Astrocyte (in vitro differentiated cells and primary cell): ENCODE measurements at regions not wholly inside any gene's neighbourhood (a gene's known extent, or its start where the extent isn't known, plus 50 kb on each side); places are given as distances from the start of the nearest gene placed in this dataset.

Source experiments
- EZH2 ChIP-seq: IDR thresholded peaks from 2 replicates; pipeline ENCODE4 v1.6.1; 2012; ENCODE audit warnings: mild to moderate bottlenecking, low read length, inconsistent platforms; ENCODE audit not compliant: insufficient read depth
- TF ChIP-seq, protein P1 (sequence below): IDR thresholded peaks from 2 replicates; pipeline ENCODE4 v1.5.1; 2011; ENCODE audit warnings: low read depth, mild to moderate bottlenecking, inconsistent platforms, low read length, moderate library complexity; ENCODE audit not compliant: insufficient read depth

DNA sequence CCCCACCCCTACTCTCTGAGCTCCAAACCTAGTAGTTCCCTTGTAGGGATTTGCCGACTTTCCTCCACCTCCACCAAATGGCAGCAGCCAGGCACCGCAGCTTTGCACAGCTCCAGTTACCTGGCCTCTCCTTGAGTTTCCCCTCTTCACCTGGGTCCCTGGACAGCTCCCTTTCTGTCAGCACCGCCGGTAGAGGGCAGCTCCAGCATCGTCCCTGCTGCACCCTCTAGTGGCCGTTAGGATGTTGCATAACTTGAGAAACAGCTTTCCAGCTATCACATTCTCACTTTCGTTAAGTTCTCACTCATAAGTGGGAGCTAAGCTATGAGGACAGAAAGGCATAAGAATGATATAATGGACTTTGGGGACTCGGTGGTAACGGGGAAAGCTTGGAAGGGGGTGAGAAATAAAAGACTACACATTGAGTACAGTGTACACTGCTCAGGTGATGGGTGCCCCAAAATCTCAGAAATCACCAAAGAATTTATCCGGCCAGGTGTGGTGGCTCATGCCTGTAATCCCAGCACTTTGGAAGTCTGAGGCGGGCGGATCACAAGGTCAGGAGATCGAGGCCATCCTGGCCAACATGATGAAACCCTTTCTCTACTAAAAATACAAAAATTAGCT, 60.4 kb upstream of the OLFM4 start:
- TF ChIP-seq, protein P1, sequence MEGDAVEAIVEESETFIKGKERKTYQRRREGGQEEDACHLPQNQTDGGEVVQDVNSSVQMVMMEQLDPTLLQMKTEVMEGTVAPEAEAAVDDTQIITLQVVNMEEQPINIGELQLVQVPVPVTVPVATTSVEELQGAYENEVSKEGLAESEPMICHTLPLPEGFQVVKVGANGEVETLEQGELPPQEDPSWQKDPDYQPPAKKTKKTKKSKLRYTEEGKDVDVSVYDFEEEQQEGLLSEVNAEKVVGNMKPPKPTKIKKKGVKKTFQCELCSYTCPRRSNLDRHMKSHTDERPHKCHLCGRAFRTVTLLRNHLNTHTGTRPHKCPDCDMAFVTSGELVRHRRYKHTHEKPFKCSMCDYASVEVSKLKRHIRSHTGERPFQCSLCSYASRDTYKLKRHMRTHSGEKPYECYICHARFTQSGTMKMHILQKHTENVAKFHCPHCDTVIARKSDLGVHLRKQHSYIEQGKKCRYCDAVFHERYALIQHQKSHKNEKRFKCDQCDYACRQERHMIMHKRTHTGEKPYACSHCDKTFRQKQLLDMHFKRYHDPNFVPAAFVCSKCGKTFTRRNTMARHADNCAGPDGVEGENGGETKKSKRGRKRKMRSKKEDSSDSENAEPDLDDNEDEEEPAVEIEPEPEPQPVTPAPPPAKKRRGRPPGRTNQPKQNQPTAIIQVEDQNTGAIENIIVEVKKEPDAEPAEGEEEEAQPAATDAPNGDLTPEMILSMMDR, result peak; percentile 77
- TF ChIP-seq EZH2, result no peak
